Activated naive CD4-positive, alpha-beta T cell treated with Interleukin-2 at 50 U/mL for 16 hours (primary cell): ENCODE measurements at regions not wholly inside any gene's neighbourhood (a gene's known extent, or its start where the extent isn't known, plus 50 kb on each side); places are given as distances from the start of the nearest gene placed in this dataset.
"Not testable (repeated sequence)": the region's sequence is repeated elsewhere in the genome, so short reads cannot be mapped to it uniquely, and the experiment has no call there.

Source experiments
- DNase-seq: peaks from one replicate; pipeline ENCODE4 v3.0.0-alpha.2; 2020

- not testable (repeated sequence) for DNase-seq
Observed at GRCh38 chr2:111481219-111481618, 360.5 kb downstream of the BCL2L11 start.

GRCh38 chr2:111482987-111483679 lies 362.4 kb downstream of the BCL2L11 start:
- peak; percentile 49 for DNase-seq

GRCh38 chr2:111484097-111484496 lies 363.4 kb downstream of the BCL2L11 start:
- not testable (repeated sequence) for DNase-seq

GRCh38 chr2:111485895-111486294 lies 365.2 kb downstream of the BCL2L11 start:
- not testable (repeated sequence) for DNase-seq

- not testable (repeated sequence) for DNase-seq
Observed at GRCh38 chr2:111488451-111488850, 367.7 kb downstream of the BCL2L11 start.

- DNase-seq = not testable (repeated sequence)
Observed at GRCh38 chr2:111489460-111489859, 368.7 kb downstream of the BCL2L11 start.

- not testable (repeated sequence) for DNase-seq
Observed at GRCh38 chr2:111491181-111491580, 370.5 kb downstream of the BCL2L11 start.

- not testable (repeated sequence) for DNase-seq
Observed at GRCh38 chr2:111491614-111492013, 370.9 kb downstream of the BCL2L11 start.

GRCh38 chr2:111492995-111493719 lies 372.4 kb downstream of the BCL2L11 start:
- not testable (repeated sequence) for DNase-seq

GRCh38 chr2:111493720-111494078 lies 373.0 kb downstream of the BCL2L11 start:
- DNase-seq = peak; percentile 60

- DNase-seq = peak; percentile 48
Observed at GRCh38 chr2:111494288-111494980, 373.7 kb downstream of the BCL2L11 start.

GRCh38 chr2:111494981-111495315 lies 374.2 kb downstream of the BCL2L11 start:
- DNase-seq = not testable (repeated sequence)

- DNase-seq = not testable (repeated sequence)
Observed at GRCh38 chr2:111495636-111496035, 374.9 kb downstream of the BCL2L11 start.

GRCh38 chr2:111496176-111496575 lies 375.5 kb downstream of the BCL2L11 start:
- DNase-seq = not testable (repeated sequence)

GRCh38 chr2:111496860-111497259 lies 376.1 kb downstream of the BCL2L11 start:
- not testable (repeated sequence) for DNase-seq

GRCh38 chr2:111497270-111497669 lies 376.6 kb downstream of the BCL2L11 start:
- not testable (repeated sequence) for DNase-seq

- not testable (repeated sequence) for DNase-seq
Observed at GRCh38 chr2:111500536-111501062, 379.9 kb downstream of the BCL2L11 start.

GRCh38 chr2:111503844-111504570 lies 380.0 kb downstream of the ANAPC1 start:
- not testable (repeated sequence) for DNase-seq

- DNase-seq = not testable (repeated sequence)
Observed at GRCh38 chr2:111504571-111504942, 379.4 kb downstream of the ANAPC1 start.

- not testable (repeated sequence) for DNase-seq
Observed at GRCh38 chr2:111505267-111505666, 378.7 kb downstream of the ANAPC1 start.

- peak; percentile 47 for DNase-seq
Observed at GRCh38 chr2:111506936-111507335, 377.1 kb downstream of the ANAPC1 start.

GRCh38 chr2:111509225-111509869 lies 374.6 kb downstream of the ANAPC1 start:
- DNase-seq = peak; percentile 25
